Calu3 (cell line): ENCODE measurements at regions not wholly inside any gene's neighbourhood (a gene's known extent, or its start where the extent isn't known, plus 50 kb on each side); places are given as distances from the start of the nearest gene placed in this dataset.

Experiments
- BruUV-seq: library from RNA; stranded (reverse); fragments of 400-500 nt; replicated peaks from 2 replicates; lab custom pipeline; 2021; lab: Mats Ljungman, UMichigan
- CTCF ChIA-PET: fragments of 300-600 bp; sonication (Branson Sonifier 250); formaldehyde crosslinking; loops from one replicate; lab custom pipeline; 2022; ENCODE audit warnings: antibody characterized with exemption; lab: Charles Lee
- DNase-seq: peaks from one replicate; pipeline ENCODE4 v3.0.0; 2022
- H3K27ac Mint-ChIP-seq: one replicate; pipeline ENCODE4 v1.8.0; 2022; ENCODE audit warnings: mixed read lengths; ENCODE audit not compliant: unreplicated experiment
- H3K27me3 Mint-ChIP-seq: one replicate; pipeline ENCODE4 v1.8.0; 2022; ENCODE audit warnings: mixed read lengths; ENCODE audit not compliant: unreplicated experiment
- H3K36me3 Mint-ChIP-seq: one replicate; pipeline ENCODE4 v1.8.0; 2022; ENCODE audit warnings: mild to moderate bottlenecking, moderate library complexity, mixed read lengths; ENCODE audit not compliant: insufficient read depth, unreplicated experiment
- H3K4me1 Mint-ChIP-seq: one replicate; pipeline ENCODE4 v1.8.0; 2022; ENCODE audit warnings: mild to moderate bottlenecking, low read depth, mixed read lengths; ENCODE audit not compliant: unreplicated experiment
- H3K4me3 Mint-ChIP-seq: one replicate; pipeline ENCODE4 v1.8.0; 2022; ENCODE audit warnings: mild to moderate bottlenecking, low read depth, moderate library complexity, mixed read lengths; ENCODE audit not compliant: unreplicated experiment
- H3K9me3 Mint-ChIP-seq: one replicate; pipeline ENCODE4 v1.8.0; 2022; ENCODE audit warnings: low read depth, mixed read lengths; ENCODE audit not compliant: unreplicated experiment
- intact Hi-C: fragments of 100-400 bp; cut with micrococcal nuclease; formaldehyde crosslinking; loops from one replicate; pipeline ENCODE4 v1.10.0; 2022; ENCODE audit not compliant: unreplicated experiment
- TF ChIP-seq, protein P1 (sequence below): fragments of 200-600 bp; IDR thresholded peaks from one replicate; pipeline ENCODE4 v1.8.0; 2022; ENCODE audit warnings: antibody characterized with exemption; ENCODE audit not compliant: unreplicated experiment

DNA sequence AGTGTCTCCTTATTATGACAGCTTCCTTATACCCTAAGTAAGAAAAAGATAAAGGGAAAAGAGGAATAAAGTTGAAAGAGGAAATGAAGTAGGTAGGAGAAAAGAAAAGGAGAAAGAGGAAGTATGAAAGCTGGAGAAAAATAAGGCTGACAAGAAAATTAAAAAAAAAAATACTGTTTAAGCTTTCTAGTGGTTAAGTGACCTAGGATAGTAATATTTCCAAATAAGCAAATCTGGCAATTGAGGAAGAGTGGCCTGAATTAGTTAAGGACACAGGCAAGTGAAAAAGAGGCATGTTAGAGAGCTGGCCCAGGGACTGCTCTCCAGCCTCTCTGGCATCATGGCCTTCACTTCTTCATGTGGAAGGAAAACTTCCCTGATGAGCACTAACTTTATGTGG lies 76.5 kb upstream of the ADGRF1 start:
- intact Hi-C loops, result no loop called here
- TF ChIP-seq, protein P1, sequence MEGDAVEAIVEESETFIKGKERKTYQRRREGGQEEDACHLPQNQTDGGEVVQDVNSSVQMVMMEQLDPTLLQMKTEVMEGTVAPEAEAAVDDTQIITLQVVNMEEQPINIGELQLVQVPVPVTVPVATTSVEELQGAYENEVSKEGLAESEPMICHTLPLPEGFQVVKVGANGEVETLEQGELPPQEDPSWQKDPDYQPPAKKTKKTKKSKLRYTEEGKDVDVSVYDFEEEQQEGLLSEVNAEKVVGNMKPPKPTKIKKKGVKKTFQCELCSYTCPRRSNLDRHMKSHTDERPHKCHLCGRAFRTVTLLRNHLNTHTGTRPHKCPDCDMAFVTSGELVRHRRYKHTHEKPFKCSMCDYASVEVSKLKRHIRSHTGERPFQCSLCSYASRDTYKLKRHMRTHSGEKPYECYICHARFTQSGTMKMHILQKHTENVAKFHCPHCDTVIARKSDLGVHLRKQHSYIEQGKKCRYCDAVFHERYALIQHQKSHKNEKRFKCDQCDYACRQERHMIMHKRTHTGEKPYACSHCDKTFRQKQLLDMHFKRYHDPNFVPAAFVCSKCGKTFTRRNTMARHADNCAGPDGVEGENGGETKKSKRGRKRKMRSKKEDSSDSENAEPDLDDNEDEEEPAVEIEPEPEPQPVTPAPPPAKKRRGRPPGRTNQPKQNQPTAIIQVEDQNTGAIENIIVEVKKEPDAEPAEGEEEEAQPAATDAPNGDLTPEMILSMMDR, result no peak
- Mint-ChIP-seq H3K27ac (peak overlapping the region; percentile 72), H3K27me3 (no peaks in the 10 kb centered on the region), H3K9me3 (no peaks in the 10 kb centered on the region), H3K4me1 (peaks cover 51% of the 10 kb centered on the region), H3K4me3 (no peak overlapping the region), H3K36me3 (no peaks in the 10 kb centered on the region)
- CTCF ChIA-PET, result no interaction called here
- DNase-seq, result no peak
- no TSS peak for BruUV-seq

DNA sequence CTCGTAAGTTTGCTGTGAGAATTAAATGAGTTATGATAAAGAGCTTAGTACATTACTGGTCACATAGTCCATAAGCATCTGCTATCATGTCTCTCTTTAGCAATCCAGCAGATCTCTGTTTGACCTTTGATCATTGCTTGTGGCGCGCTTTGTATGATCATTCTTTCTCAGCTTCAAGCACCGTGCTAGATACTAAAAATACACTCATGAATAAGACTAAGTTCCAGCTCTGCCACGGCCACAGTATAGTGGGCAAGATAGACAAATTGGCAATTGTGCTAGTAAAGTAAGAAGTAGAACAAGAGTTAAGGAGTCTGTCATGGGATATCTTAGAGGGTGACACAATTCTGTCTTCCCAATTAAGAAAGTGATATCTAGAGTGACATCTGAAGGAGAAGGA lies 75.2 kb upstream of the ADGRF1 start:
- Mint-ChIP-seq H3K4me3 (no peak overlapping the region), H3K9me3 (no peaks in the 10 kb centered on the region), H3K4me1 (peaks cover 58% of the 10 kb centered on the region), H3K27ac (peak overlapping the region; percentile 72), H3K27me3 (no peaks in the 10 kb centered on the region), H3K36me3 (no peaks in the 10 kb centered on the region)
- DNase-seq, result no peak
- CTCF ChIA-PET, result interaction anchor here (0.8 to 1.5 kb wide), 4 partner anchors 10 to 70 kb away, joined by 3 to 5 read pairs (median 4); no protein-coding TSS in a partner anchor
- intact Hi-C loops, result no loop called here
- no TSS peak for BruUV-seq
- TF ChIP-seq, protein P1, result no peak

DNA sequence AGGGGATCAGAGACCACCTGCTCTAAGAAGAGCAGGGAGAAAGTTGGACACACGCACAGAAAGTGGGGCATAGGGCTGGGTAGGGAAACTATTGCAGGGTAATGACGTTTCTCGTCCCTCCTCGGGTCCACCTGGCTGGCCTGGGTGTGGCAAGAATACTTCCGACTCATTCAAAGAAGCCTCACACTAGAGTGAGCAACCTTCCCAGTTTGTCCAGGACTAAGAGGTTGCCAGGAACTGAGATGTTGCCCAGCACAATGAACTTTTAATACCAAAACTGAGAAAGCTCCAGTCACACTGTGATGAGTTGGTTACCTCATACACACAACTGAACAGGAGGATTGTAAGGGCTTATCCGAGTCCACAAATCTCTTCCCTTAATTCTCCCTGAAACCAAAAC lies 74.5 kb upstream of the ADGRF1 start:
- Mint-ChIP-seq H3K36me3 (peaks cover 7% of the 10 kb centered on the region), H3K27me3 (no peaks in the 10 kb centered on the region), H3K27ac (peak overlapping the region; percentile 80), H3K4me1 (peaks cover 65% of the 10 kb centered on the region), H3K4me3 (no peak overlapping the region), H3K9me3 (no peaks in the 10 kb centered on the region)
- TF ChIP-seq, protein P1, result no peak
- CTCF ChIA-PET, result interaction anchor here (0.6 to 1.6 kb wide), 6 partner anchors 10 to 69 kb away, joined by 3 to 5 read pairs (median 3); no protein-coding TSS in a partner anchor
- intact Hi-C loops, result no loop called here
- no TSS peak for BruUV-seq
- DNase-seq, result peak; percentile 77

DNA sequence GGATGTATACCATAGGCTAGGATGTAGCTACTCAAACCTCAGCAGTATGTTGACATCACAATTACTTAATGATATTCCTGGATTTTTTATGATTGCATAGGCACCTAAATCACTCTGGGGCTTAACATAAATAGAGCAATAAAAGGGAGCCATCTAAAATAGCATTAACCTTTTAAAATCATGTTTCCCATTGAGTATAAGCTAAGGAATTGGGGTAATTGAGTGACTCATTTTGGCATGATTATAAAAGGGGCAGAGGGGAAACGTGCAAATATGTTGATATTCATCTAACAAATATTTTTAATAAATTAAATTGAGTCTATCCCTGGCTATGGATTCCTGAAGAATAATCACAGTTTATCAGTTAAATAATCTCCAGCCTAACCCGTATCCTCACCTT lies 74.0 kb upstream of the ADGRF1 start:
- TSS peak; percentile 97 for BruUV-seq
- Mint-ChIP-seq H3K4me3 (no peak overlapping the region), H3K36me3 (peaks cover 10% of the 10 kb centered on the region), H3K9me3 (no peaks in the 10 kb centered on the region), H3K4me1 (peaks cover 70% of the 10 kb centered on the region), H3K27ac (peak overlapping the region; percentile 80), H3K27me3 (no peaks in the 10 kb centered on the region)
- CTCF ChIA-PET, result interaction anchor here (0.6 to 1.6 kb wide), 3 partner anchors 9 to 37 kb away, joined by 3 to 5 read pairs (median 3); no protein-coding TSS in a partner anchor
- TF ChIP-seq, protein P1, result no peak
- DNase-seq, result no peak
- intact Hi-C loops, result no loop called here
